H1 (cell line): ENCODE measurements at regions not wholly inside any gene's neighbourhood (a gene's known extent, or its start where the extent isn't known, plus 50 kb on each side); places are given as distances from the start of the nearest gene placed in this dataset.

Experiments used
- EZH2 ChIP-seq: fragments of 200-600 bp; sonication (generic); IDR thresholded peaks from 2 replicates; pipeline ENCODE4 v1.7.1; 2012; ENCODE audit warnings: low read depth, mild to moderate bottlenecking, moderate library complexity, low read length, inconsistent platforms; ENCODE audit not compliant: severe bottlenecking
- POLR2AphosphoS5 ChIP-seq: IDR thresholded peaks from 2 replicates; pipeline ENCODE4 v1.6.1; 2011; ENCODE audit warnings: low read depth, low read length
- TF ChIP-seq, protein P1 (sequence below), 3 experiments: IDR thresholded peaks; 1 replicate in 2 of 3; 2 replicates in 1 of 3; pipeline versions ENCODE4 v1.5.1 to v1.6.1; 2011; ENCODE audit warnings: low read length in 3 of 3, mild to moderate bottlenecking in 3 of 3, inconsistent platforms in 2 of 3, low read depth in 1 of 3, moderate library complexity in 1 of 3; ENCODE audit not compliant: insufficient read depth in 1 of 3; ENCODE audit errors: control extremely low read depth in 1 of 3

DNA sequence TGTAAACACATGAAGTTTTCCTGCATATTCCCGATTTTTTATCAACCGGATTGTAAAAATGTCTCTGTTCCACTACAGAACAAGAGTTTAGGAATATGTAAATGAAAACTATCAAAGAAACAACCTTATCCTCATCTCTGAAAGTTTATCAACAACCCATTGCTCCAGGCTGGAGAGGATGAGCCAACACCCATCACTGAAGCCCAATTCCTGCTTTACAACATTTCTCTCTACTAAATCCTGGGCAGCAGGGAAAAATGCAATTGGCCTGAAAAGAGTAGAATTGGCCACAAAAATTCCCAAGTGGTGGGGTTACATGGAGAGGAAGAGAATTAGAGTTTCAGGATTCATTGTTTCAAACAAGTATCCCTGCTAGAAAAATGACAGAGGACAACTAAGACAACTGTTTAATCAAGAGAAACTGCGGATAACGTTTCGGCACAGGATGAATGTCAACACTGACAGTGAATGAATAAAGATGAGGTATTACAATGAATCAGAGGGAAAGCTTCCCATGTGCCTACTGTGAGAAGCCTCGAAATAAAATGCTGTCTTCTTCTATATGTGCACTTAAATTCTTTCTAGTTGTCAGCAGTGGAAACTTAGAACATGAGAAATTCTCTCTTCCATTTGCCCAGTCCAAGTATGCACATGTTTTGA, 317.3 kb upstream of the ANO3 start:
- TF ChIP-seq, protein P1, sequence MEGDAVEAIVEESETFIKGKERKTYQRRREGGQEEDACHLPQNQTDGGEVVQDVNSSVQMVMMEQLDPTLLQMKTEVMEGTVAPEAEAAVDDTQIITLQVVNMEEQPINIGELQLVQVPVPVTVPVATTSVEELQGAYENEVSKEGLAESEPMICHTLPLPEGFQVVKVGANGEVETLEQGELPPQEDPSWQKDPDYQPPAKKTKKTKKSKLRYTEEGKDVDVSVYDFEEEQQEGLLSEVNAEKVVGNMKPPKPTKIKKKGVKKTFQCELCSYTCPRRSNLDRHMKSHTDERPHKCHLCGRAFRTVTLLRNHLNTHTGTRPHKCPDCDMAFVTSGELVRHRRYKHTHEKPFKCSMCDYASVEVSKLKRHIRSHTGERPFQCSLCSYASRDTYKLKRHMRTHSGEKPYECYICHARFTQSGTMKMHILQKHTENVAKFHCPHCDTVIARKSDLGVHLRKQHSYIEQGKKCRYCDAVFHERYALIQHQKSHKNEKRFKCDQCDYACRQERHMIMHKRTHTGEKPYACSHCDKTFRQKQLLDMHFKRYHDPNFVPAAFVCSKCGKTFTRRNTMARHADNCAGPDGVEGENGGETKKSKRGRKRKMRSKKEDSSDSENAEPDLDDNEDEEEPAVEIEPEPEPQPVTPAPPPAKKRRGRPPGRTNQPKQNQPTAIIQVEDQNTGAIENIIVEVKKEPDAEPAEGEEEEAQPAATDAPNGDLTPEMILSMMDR (IDR thresholded peaks at IDR 0.05; ENCODE audit: control extremely low read depth in 1 of 3, insufficient read depth in 1 of 3, low read depth in 1 of 3, low read length in 3 of 3) = no peak
- TF ChIP-seq POLR2AphosphoS5 (no peak), EZH2 (no peak)
